Bronchial epithelial cell (primary cell): ENCODE measurements at regions not wholly inside any gene's neighbourhood (a gene's known extent, or its start where the extent isn't known, plus 50 kb on each side); places are given as distances from the start of the nearest gene placed in this dataset.

Source experiments
- DNase-seq: peaks from one replicate; pipeline ENCODE4 v3.0.0-alpha.2; 2010; ENCODE audit warnings: low read depth
- FAIRE-seq: peaks from 2 replicates; lab custom pipeline; 2011; peaks lifted over from hg19 to GRCh38; lab: Jason Lieb, UNC
- H3K27me3 ChIP-seq: 2 replicates; pipeline ENCODE4 v1.5.1; 2011; ENCODE audit warnings: low read length; ENCODE audit not compliant: control insufficient read depth, insufficient read depth
- H3K36me3 ChIP-seq: 2 replicates; pipeline ENCODE4 v1.5.1; 2011; ENCODE audit warnings: low read length; ENCODE audit not compliant: control insufficient read depth, insufficient read depth
- H3K4me3 ChIP-seq: 2 replicates; pipeline ENCODE4 v1.5.1; 2011; ENCODE audit warnings: mild to moderate bottlenecking, low read depth, low read length, control low read depth
- CTCF ChIP-seq: IDR thresholded peaks from 2 replicates; pipeline ENCODE4 v1.5.1; 2011; ENCODE audit warnings: mild to moderate bottlenecking, moderate library complexity, low read length, control low read depth, inconsistent platforms; ENCODE audit not compliant: insufficient read depth, severe bottlenecking

DNA sequence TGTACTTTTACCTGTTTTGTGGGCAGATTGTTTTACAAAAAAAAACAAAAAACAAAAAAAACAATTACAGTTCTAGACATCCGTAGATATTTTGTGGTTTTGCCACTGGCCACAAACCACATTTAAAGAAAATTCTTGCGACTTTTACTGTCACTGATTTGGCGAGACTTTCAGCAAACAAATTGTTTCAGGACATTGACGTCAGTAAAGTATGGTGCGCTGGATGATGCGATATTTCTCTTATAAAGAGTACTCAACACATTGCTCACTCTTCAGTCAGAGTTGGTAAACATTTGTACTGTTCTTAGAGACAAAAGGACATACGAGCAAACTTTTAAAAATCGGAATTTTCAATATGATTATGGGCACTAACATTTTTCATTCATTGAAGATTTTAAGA is 229.8 kb downstream of the HAO1 start:
- no peaks in the 10 kb centered on the region for H3K36me3 ChIP-seq
- no peak overlapping the region for H3K4me3 ChIP-seq
- no peaks in the 10 kb centered on the region for H3K27me3 ChIP-seq
- TF ChIP-seq CTCF = no peak
- DNase-seq = peak; percentile 50
- FAIRE-seq = no peak

DNA sequence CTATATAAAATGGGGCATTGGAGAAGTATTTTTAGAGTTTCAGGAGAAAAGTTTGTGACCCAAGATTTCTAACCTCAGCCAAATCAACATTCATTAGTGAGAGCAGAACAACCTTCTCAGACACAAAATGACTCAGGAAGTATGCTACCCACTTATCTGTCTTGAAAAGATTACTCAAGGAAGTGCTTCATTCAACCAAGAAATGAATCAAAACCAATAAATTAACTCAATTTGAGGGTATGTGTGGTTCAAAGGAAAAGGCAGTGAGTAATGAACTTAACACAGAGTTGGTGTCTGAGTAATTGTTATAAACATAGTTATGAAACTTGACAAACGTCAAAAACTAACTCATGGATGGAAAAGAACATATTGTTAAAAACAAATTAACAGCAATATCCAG is 227.6 kb downstream of the HAO1 start:
- Histone ChIP-seq H3K27me3 (no peaks in the 10 kb centered on the region), H3K4me3 (no peak overlapping the region), H3K36me3 (no peaks in the 10 kb centered on the region)
- no peak for TF ChIP-seq CTCF
- DNase-seq (peak; percentile 34), FAIRE-seq (no peak)

DNA sequence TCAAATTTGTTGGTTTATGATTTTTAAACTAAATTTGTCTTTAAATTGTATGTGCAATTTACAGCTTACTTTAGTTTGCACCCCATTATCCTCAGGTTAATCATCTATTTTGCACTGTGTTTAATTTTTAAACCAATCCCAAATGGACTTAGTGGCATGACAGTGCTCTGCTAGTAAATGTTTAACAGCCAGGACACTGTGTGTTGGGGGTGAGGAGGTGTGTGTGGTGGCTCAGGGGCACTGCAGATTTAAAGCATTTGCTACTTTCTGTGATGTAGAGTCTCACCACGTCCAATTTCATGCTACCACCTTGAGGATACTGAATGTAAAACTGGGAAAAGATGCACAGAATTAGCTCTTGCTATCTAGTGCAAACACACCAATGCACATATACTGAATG is 225.7 kb downstream of the HAO1 start:
- DNase-seq = no peak
- no peak for TF ChIP-seq CTCF
- no peaks in the 10 kb centered on the region for H3K27me3 ChIP-seq
- no peak for FAIRE-seq
- H3K36me3 ChIP-seq = no peaks in the 10 kb centered on the region
- H3K4me3 ChIP-seq = no peak overlapping the region

DNA sequence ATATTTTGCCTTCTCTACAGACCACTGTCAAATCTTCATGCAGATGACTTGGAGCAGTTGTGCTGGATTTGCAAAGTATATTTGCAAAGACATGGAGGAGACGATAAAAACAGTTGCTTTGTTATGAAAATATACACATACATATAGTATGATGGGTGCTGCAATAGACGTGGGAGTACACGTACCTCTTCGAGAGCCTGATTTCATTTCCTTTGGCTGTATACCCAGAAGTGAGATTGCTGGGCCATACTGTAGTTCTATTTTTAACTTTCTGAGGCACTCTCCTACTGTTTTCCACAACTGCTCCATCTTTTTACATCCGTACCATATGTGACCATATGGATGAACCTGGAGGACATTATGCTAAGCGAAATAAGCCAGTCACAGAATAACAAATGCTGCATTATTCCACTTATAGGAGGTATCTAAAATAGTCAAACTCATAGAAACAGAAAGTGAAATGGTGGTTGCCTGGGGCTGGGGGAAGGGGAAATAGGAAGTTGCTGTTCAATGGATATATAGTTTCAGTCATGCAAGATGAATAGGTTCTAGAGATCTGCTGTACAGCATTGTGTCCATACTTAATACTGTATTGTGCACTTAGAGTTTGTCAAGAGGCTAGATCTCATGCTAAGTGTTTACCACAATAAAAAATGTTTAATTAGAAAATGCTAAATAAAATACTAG is 223.8 kb downstream of the HAO1 start:
- TF ChIP-seq CTCF = no peak
- FAIRE-seq = no peak
- Histone ChIP-seq H3K4me3 (no peak overlapping the region), H3K36me3 (no peaks in the 10 kb centered on the region), H3K27me3 (no peaks in the 10 kb centered on the region)
- DNase-seq = no peak

- no peaks in the 10 kb centered on the region for H3K27me3 ChIP-seq
- no peaks in the 10 kb centered on the region for H3K36me3 ChIP-seq
- FAIRE-seq = no peak
- H3K4me3 ChIP-seq = no peak overlapping the region
- DNase-seq = no peak
- TF ChIP-seq CTCF = no peak
Observed at GRCh38 chr20:7722564-7722963, 217.7 kb downstream of the HAO1 start.

DNA sequence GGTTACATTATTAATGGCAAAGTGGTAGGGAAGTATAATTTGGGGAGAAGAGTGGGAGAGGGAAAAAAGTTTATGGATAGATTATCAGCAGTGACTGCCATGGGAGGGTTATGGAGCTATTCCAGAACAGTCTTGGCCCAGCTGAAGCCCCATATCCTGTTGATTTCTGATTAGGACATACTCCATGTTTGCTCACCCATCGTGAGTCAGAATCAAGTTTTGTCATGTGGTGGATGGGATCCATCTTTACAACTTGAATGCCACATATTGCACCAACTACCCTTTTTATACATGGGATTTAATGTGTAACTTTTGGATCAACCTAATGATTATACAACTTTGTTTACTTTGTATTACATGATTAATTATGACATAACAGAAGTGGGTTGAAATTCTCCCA is 217.0 kb downstream of the HAO1 start:
- peak; percentile 52 for FAIRE-seq
- H3K36me3 ChIP-seq = no peaks in the 10 kb centered on the region
- DNase-seq = peak; percentile 98

More for the DNA sequence above, 217.0 kb downstream of the HAO1 start:
- no peaks in the 10 kb centered on the region for H3K27me3 ChIP-seq
- no peak overlapping the region for H3K4me3 ChIP-seq
- TF ChIP-seq CTCF = no peak
